A549 (cell line): ENCODE measurements at regions not wholly inside any gene's neighbourhood (a gene's known extent, or its start where the extent isn't known, plus 50 kb on each side); places are given as distances from the start of the nearest gene placed in this dataset.

Source experiments
- BHLHE40 ChIP-seq: IDR thresholded peaks from 2 replicates; pipeline ENCODE4 v1.6.1; 2012; ENCODE audit warnings: low read depth, low read length, inconsistent platforms
- CTCF ChIP-seq: fragments of >200 bp; sonication (Bioruptor Twin); formaldehyde crosslinking; IDR thresholded peaks from 3 replicates; pipeline ENCODE4 v1.5.1; 2016
- JUN ChIP-seq, 2 experiments: fragments of >200 bp; sonication (Bioruptor Twin); formaldehyde crosslinking; IDR thresholded peaks; 2 replicates in 1 of 2; 3 replicates in 1 of 2; pipeline ENCODE4 v1.6.1; 2016 to 2017
- PHF8 ChIP-seq: fragments of 200-600 bp; sonication (generic); IDR thresholded peaks from 2 replicates; pipeline ENCODE4 v1.6.1; 2016; ENCODE audit warnings: low read depth, mild to moderate bottlenecking, antibody characterized with exemption, moderate library complexity, borderline replicate concordance
- POLR2A ChIP-seq: IDR thresholded peaks from 2 replicates; pipeline ENCODE4 v1.6.1; 2012; ENCODE audit warnings: mild to moderate bottlenecking, low read length
- REST ChIP-seq: fragments of 200-600 bp; sonication (generic); IDR thresholded peaks from 2 replicates; pipeline ENCODE4 v1.6.1; 2016; ENCODE audit warnings: antibody characterized with exemption, mild to moderate bottlenecking, moderate library complexity
- TF ChIP-seq, protein P1 (sequence below): IDR thresholded peaks from 2 replicates; pipeline ENCODE4 v1.6.1; 2012; ENCODE audit warnings: low read depth, borderline replicate concordance

- no peak for TF ChIP-seq CTCF
- no peak for TF ChIP-seq REST
- no peak for TF ChIP-seq POLR2A
- TF ChIP-seq JUN (IDR thresholded peaks at IDR 0.05): no peak
- TF ChIP-seq PHF8: no peak
- TF ChIP-seq, protein P1, sequence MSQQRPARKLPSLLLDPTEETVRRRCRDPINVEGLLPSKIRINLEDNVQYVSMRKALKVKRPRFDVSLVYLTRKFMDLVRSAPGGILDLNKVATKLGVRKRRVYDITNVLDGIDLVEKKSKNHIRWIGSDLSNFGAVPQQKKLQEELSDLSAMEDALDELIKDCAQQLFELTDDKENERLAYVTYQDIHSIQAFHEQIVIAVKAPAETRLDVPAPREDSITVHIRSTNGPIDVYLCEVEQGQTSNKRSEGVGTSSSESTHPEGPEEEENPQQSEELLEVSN: no peak
- TF ChIP-seq BHLHE40: no peak
Measured at GRCh38 chr4:96703265-96703664, 863.4 kb downstream of the PDHA2 start.
